AG10803 (cell line): ENCODE measurements at regions not wholly inside any gene's neighbourhood (a gene's known extent, or its start where the extent isn't known, plus 50 kb on each side); places are given as distances from the start of the nearest gene placed in this dataset.

Experiments
- DNase-seq: peaks from one replicate; pipeline ENCODE4 v3.0.0; 2010; ENCODE audit warnings: low read depth
- H3K4me3 ChIP-seq: 2 replicates; pipeline ENCODE4 v1.5.1; 2011; ENCODE audit warnings: mild to moderate bottlenecking, low read length, control low read depth
- CTCF ChIP-seq: conservative IDR thresholded peaks from 2 replicates; pipeline ENCODE4 v1.5.1; 2011; ENCODE audit warnings: mild to moderate bottlenecking, low read length, control low read depth, inconsistent platforms

- no peak for DNase-seq
- no peak for TF ChIP-seq CTCF
- H3K4me3 ChIP-seq: no peak overlapping the region
Observed at GRCh38 chr1:157925419-157926166, 67.9 kb upstream of the KIRREL1 start.

- peak; percentile 31 for DNase-seq
- no peak overlapping the region for H3K4me3 ChIP-seq
- no peak for TF ChIP-seq CTCF
Observed at GRCh38 chr1:157932069-157932468, 61.4 kb upstream of the KIRREL1 start.

- DNase-seq: no peak
Observed at GRCh38 chr1:157937744-157938143, 55.7 kb upstream of the KIRREL1 start.

GRCh38 chr1:157941939-157942338, 51.5 kb upstream of the KIRREL1 start:
- DNase-seq: no peak
- no peak for TF ChIP-seq CTCF
- H3K4me3 ChIP-seq: no peak overlapping the region

More at GRCh38 chr1:157937744-157938143, 55.7 kb upstream of the KIRREL1 start:
- no peak for TF ChIP-seq CTCF
- no peak overlapping the region for H3K4me3 ChIP-seq
